Stimulated activated CD8-positive, alpha-beta memory T cell treated with anti-CD3 and anti-CD28 coated beads, Interleukin-7, amount 100 ng/mL, for 24 hours (primary cell): ENCODE measurements at regions not wholly inside any gene's neighbourhood (a gene's known extent, or its start where the extent isn't known, plus 50 kb on each side); places are given as distances from the start of the nearest gene placed in this dataset.

Experiments used
- DNase-seq: peaks from one replicate; pipeline ENCODE4 v3.0.0-alpha.2; 2020; ENCODE audit warnings: low read depth

GRCh38 chr2:237171396-237171795 lies 85.7 kb downstream of the COPS8 start:
- DNase-seq = no peak

DNA sequence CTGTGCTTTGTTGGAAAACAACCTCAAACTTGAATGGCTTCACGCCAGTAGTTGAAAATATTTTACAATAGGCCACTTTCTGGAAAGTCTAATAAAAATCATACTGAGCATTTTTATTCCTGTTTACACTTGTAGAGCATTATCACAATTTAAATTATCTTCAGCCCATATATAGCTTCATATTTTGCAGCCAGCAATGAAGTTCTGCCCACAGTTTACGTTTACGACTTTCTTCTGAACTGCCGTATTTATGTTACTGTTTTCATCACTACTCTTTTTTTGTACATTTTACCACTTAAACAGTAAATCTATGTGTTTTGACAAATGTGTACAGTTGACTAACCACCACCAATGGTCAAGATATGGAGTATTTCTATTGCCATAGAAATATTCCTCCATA lies 86.2 kb downstream of the COPS8 start:
- DNase-seq = no peak

GRCh38 chr2:237177052-237177451 lies 91.4 kb downstream of the COPS8 start:
- no peak for DNase-seq

GRCh38 chr2:237177986-237178385 lies 92.3 kb downstream of the COPS8 start:
- DNase-seq = no peak

DNA sequence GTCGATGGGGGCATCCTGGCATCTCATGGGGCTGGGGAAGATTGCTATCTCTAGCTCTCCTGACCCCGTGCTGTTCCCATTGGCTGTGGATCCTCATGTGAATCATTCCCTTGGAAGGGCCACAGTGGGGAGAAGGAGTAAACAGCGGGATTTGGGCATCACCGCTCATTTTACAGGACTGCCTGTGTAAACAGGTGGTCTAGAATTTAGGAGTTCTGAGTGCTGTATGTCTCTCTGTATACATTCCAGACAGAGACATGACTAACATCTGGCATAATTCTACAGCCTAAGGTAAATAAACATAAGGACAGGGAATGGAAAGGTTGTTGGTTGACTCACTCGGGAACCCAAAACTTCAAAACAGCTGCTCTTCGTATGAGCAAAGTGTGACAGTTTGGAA lies 92.7 kb downstream of the COPS8 start:
- DNase-seq = no peak

- no peak for DNase-seq
Observed at GRCh38 chr2:237179161-237179560, 93.5 kb downstream of the COPS8 start.

GRCh38 chr2:237180187-237180586 lies 94.5 kb downstream of the COPS8 start:
- no peak for DNase-seq

DNA sequence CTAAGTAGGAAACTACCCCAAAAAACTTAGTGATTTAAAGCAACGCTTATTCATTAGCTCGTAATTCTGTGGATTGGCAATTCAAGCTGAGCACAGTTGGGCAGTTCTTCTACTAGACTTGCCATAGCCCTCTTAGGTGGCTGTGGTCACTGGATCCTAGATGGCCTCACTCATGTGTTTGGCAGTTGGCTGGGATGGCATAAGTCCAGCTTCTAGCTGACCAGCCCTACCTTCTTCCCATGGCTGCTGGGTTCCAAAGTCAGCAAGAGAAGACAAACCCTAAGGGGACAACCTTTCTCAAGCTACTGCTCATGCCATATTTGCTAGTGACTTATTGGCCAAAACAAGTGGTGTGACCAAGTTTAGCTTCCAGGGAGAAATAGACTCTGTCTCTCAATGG lies 95.3 kb downstream of the COPS8 start:
- DNase-seq = no peak

GRCh38 chr2:237181844-237182243 lies 96.2 kb downstream of the COPS8 start:
- DNase-seq = no peak

- no peak for DNase-seq
Observed at GRCh38 chr2:237182422-237183123, 96.9 kb downstream of the COPS8 start.

DNA sequence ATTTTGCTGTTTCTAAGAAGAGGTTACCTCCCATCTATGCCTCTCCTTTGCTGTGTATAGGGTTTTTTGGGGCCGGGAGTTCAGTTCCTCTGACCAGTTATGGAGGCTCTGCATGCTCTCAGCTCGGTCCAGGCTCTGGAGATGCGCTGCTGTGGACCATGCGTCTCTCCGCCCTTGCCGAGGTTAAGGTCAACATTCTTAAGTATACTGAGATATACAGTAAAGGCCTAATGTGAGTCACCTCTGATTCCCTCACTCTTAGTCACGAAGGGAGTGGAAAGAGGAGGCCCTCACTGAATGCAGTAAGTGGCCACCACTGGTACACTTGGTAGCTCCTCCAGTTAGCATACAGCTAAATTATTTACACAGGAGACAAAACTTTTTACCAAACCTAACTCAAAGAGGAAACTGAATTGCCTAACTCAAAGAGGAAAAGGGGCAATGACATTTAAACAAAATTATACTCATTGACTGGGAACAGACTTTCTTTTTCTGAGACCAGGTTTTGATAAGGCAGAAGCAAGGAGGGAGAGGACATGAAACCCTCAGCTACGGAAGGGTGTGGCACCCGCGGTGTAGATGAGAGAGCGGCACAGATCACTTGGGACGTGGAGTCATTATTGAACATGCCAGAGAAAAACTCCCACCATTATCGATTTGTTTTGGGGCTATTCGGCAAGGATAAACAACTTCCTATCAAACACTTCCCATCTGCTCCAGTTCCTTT lies 98.7 kb downstream of the COPS8 start:
- no peak for DNase-seq

DNA sequence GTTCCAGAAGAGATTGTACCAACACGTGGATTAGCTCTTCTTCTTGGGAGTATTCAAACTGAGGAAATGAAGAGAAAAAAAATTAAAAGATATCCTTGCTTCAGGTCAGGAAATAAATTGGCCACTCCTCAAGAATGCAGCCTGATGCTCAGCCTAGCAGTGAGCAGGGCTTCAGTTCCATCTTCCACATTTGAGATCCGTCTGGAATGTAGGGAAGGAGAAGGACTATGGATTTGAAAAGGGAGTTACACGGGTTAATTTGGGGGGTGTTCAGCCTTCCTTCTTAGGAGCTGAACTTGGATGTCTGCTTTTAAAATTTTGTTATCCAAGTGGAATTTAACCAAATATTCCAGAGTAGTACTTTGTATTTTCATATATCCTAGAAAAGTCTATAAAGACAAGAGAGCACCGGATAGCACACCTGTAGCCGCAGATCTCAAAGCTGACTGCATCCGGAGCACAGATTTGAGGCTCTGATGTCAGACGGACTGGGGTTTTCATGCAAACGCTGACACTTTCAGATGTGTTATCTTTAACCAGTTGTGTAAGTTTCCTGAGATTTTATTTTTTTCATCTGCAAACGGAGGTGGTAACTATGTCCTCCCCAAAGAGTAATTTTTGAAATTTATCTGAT lies 99.3 kb downstream of the COPS8 start:
- DNase-seq = no peak

DNA sequence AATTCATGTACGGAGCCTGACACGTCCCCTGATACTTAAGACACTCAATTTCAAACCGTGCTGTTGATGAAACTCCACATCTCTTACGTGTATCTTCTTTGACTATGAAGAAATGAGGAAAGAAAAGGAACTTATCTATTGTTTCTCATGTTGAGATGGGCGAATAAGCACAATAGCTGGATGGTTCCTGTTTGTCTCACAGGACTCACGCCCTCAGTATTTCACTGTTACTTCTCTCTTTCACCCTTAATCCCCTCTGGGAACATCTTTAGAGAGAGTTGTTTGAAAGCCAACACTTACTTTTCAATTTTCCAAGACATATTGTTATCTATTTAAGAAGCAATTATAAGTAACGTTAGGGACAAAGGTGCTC lies 99.8 kb downstream of the COPS8 start:
- DNase-seq = no peak

GRCh38 chr2:237189799-237190198 lies 104.1 kb downstream of the COPS8 start:
- DNase-seq = no peak

DNA sequence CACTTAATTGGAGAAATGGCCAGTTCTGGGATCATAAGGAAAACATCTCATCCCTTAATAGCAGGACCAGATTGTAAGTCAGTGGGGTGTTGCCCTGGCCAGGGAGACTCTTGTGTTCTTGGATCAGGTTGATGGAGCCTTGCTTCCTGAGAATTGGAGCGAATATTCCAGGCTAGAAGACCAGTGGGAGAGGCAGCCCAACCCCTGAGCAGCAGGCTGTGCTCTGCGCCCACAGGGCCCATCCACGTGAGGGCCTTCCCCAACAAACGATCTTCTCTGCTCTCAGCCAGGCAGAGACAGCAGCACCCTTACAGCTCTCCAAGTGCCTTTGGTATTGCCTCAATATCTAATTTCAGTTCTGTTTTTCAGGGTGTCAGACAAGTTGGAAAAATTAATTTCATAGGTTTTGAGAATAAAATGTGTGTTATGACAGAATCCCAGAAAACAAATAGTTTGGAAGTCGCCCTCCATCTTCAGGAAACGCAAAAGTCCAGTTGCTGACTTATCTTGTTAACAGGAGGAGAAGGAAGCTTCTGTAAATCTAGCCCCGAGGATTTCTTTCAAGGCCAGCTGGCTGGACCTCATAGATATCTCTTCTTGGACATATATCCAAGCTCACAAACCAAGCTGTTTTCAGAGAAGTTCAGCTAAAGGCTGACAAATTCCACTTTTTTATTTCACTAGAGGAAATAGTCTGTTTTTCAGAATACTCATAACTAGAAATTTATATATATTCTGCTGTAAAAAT lies 105.5 kb downstream of the COPS8 start:
- no peak for DNase-seq

GRCh38 chr2:237191714-237192081 lies 106.0 kb downstream of the COPS8 start:
- DNase-seq = no peak

GRCh38 chr2:237192881-237193280 lies 107.2 kb downstream of the COPS8 start:
- DNase-seq = no peak

- DNase-seq = no peak
Observed at GRCh38 chr2:237193436-237193835, 107.7 kb downstream of the COPS8 start.

DNA sequence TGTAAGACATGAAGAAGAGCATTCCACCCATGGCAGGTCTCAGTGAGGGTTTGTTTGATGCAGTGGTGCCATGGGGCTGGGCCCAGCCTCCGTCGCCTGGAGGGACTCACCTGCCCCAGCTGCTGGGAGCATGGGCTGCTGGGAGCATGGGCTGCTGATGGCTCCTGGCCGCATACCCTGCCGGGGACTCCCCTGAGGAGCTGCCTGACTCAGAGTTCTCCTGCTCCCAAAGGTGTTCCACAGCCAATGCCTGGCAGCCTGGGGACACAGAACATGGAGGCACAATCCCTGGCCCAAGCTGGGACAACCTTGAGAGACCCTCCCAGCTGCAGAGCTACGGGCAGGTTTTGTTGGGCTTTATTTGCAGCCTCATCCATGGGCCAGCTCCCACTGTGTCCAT lies 108.4 kb downstream of the COPS8 start:
- DNase-seq = no peak

DNA sequence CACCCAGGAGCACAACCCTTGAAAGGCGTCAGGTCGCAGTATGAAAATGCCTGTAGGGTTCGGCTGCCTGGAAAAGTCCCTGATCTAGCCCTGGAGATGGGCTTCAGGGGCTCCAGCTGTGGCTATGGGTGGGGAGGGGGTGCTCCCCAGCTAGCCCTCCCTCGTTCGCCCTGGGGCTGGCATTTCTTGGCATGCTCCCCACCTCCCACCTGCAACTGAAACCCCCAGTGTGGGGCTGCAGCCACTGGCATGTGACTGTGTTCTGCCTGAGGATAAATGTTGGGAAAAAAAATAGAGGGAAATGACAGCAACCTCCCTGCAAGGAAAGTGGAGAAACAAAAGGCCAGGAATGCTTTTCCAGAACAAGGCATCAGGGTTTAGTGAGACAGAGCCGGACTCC lies 109.2 kb downstream of the COPS8 start:
- DNase-seq = no peak

DNA sequence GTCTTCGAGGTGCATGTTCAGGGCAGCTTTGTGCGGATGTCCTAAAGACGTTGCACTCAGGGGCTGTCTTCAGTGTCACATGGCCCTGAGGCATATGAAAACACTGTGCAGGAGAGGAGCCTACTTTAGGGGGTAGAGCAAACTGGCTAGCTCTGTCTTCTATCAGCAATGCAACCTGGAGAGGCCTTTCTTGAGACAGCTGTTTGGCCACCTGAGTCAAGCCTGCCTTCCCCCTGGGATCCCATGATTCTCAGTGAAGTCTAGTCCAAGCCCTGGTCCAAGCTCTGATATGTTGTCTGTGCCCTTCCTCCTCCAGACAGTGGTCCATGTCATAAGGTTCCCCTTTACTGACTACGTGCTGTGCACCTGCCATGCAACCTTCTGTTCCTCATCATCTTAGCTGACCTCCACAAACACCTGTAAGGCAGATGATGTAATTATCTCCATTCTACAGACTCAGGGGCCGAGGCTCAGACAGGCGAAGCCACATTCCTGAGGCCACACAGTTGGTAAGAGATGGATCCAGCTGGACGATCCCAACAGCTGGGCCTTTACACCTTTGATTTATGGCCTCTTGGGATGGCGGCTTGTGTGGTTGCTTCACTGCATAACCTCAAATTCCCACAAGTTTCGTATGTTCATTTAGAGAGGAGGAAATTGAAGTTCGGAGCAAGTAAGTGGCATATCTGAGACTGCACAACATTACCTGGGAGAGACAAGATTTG lies 109.9 kb downstream of the COPS8 start:
- no peak for DNase-seq

DNA sequence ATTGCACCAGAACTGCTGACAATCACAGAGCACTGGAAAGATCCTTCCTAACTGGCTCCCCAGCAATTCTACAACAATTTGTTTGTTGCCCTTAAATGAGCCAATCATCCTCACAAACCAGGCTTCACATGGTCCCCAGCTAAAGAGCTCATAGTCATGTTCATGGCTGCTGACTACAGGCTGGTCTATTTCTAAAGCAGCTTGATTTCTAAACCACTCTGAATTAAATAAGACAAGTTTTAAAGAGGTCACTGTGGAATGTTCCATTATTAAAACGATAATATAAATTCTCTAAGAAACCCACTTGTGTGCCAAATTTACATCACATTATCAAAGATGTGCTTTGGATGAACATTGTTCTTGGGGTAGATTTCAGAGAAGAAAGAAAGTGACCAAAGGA lies 110.7 kb downstream of the COPS8 start:
- no peak for DNase-seq
